Mesothelial cell of epicardium (in vitro differentiated cells): ENCODE measurements at regions not wholly inside any gene's neighbourhood (a gene's known extent, or its start where the extent isn't known, plus 50 kb on each side); places are given as distances from the start of the nearest gene placed in this dataset.
"Not testable (repeated sequence)": the region's sequence is repeated elsewhere in the genome, so short reads cannot be mapped to it uniquely, and the experiment has no call there.

Source experiments
- DNase-seq, 2 experiments: peaks; one replicate each; pipeline ENCODE4 v3.0.0; 2021; ENCODE audit warnings: low spot score in 2 of 2; ENCODE audit not compliant: unreplicated experiment in 2 of 2
- H3K27ac Mint-ChIP-seq: 2 replicates; pipeline ENCODE4 v1.8.0; 2021; ENCODE audit warnings: mixed read lengths
- H3K27me3 Mint-ChIP-seq: 2 replicates; pipeline ENCODE4 v1.8.0; 2021; ENCODE audit warnings: low read depth, mixed read lengths
- H3K36me3 Mint-ChIP-seq: 2 replicates; pipeline ENCODE4 v1.8.0; 2021; ENCODE audit warnings: mixed read lengths
- H3K4me1 Mint-ChIP-seq: 2 replicates; pipeline ENCODE4 v1.8.0; 2021; ENCODE audit warnings: mixed read lengths
- H3K4me3 Mint-ChIP-seq: 2 replicates; pipeline ENCODE4 v1.8.0; 2021; ENCODE audit warnings: mild to moderate bottlenecking, moderate library complexity, mixed read lengths
- H3K9me3 Mint-ChIP-seq: 2 replicates; pipeline ENCODE4 v1.8.0; 2021; ENCODE audit warnings: mixed read lengths
- CTCF ChIP-seq: fragments of 200-600 bp; sonication (generic); IDR thresholded peaks from one replicate; pipeline ENCODE4 v1.5.0; 2021; ENCODE audit warnings: antibody characterized with exemption; ENCODE audit not compliant: unreplicated experiment

- no peak for DNase-seq
- H3K27me3 Mint-ChIP-seq = peaks cover 2% of the 10 kb centered on the region
- no peaks in the 10 kb centered on the region for H3K4me1 Mint-ChIP-seq
- H3K27ac Mint-ChIP-seq = no peak overlapping the region
- H3K4me3 Mint-ChIP-seq = no peak overlapping the region
- no peaks in the 10 kb centered on the region for H3K9me3 Mint-ChIP-seq
- TF ChIP-seq CTCF = no peak
- H3K36me3 Mint-ChIP-seq = no peaks in the 10 kb centered on the region
Measured at GRCh38 chr7:130789436-130789835, 55.4 kb upstream of the KLF14 start.

- no peaks in the 10 kb centered on the region for H3K9me3 Mint-ChIP-seq
- no peak for TF ChIP-seq CTCF
- no peaks in the 10 kb centered on the region for H3K4me1 Mint-ChIP-seq
- no peak for DNase-seq
- H3K36me3 Mint-ChIP-seq = no peaks in the 10 kb centered on the region
- no peak overlapping the region for H3K4me3 Mint-ChIP-seq
- no peaks in the 10 kb centered on the region for H3K27me3 Mint-ChIP-seq
- no peak overlapping the region for H3K27ac Mint-ChIP-seq
Measured at GRCh38 chr7:130791746-130792145, 57.7 kb upstream of the KLF14 start.

GRCh38 chr7:130793855-130794618 lies 60.0 kb upstream of the KLF14 start:
- peaks cover 6% of the 10 kb centered on the region for H3K9me3 Mint-ChIP-seq
- no peak for TF ChIP-seq CTCF
- no peak for DNase-seq
- no peak overlapping the region for H3K4me3 Mint-ChIP-seq
- peaks cover 12% of the 10 kb centered on the region for H3K27me3 Mint-ChIP-seq
- H3K36me3 Mint-ChIP-seq = no peaks in the 10 kb centered on the region
- no peak overlapping the region for H3K27ac Mint-ChIP-seq
- no peaks in the 10 kb centered on the region for H3K4me1 Mint-ChIP-seq

GRCh38 chr7:130794619-130794922 lies 60.6 kb upstream of the KLF14 start:
- Mint-ChIP-seq H3K36me3 (no peaks in the 10 kb centered on the region), H3K4me1 (no peaks in the 10 kb centered on the region), H3K27me3 (peaks cover 17% of the 10 kb centered on the region), H3K4me3 (no peak overlapping the region), H3K9me3 (peaks cover 6% of the 10 kb centered on the region), H3K27ac (no peak overlapping the region)
- no peak for TF ChIP-seq CTCF
- no peak for DNase-seq

GRCh38 chr7:130796425-130796824 lies 62.4 kb upstream of the KLF14 start:
- peaks cover 32% of the 10 kb centered on the region for H3K27me3 Mint-ChIP-seq
- not testable (repeated sequence) for H3K36me3 Mint-ChIP-seq, H3K4me3 Mint-ChIP-seq, H3K27ac Mint-ChIP-seq, H3K9me3 Mint-ChIP-seq, DNase-seq, H3K4me1 Mint-ChIP-seq

- Mint-ChIP-seq H3K9me3 (no peaks in the 10 kb centered on the region), H3K4me1 (no peaks in the 10 kb centered on the region), H3K27ac (no peak overlapping the region), H3K4me3 (no peak overlapping the region), H3K36me3 (no peaks in the 10 kb centered on the region), H3K27me3 (peaks cover 38% of the 10 kb centered on the region)
- DNase-seq = no peak
- no peak for TF ChIP-seq CTCF
Measured at GRCh38 chr7:130803127-130803526, 69.1 kb upstream of the KLF14 start.
